Brain microvascular endothelial cell (primary cell): ENCODE measurements at regions not wholly inside any gene's neighbourhood (a gene's known extent, or its start where the extent isn't known, plus 50 kb on each side); places are given as distances from the start of the nearest gene placed in this dataset.

ENCODE experiments used
- DNase-seq: peaks from one replicate; pipeline ENCODE4 v3.0.0-alpha.2; 2020
- H3K27ac ChIP-seq: fragments of 250-450 bp; sonication (Bioruptor Pico); 2 replicates; pipeline ENCODE4 v1.5.1; 2020; ENCODE audit warnings: mild to moderate bottlenecking, moderate library complexity
- H3K27me3 ChIP-seq: fragments of 250-450 bp; sonication (Bioruptor Pico); replicated peaks from 2 replicates; pipeline ENCODE4 v1.5.1; 2020; ENCODE audit warnings: mild to moderate bottlenecking
- H3K36me3 ChIP-seq: fragments of 250-450 bp; sonication (Bioruptor Pico); replicated peaks from 2 replicates; pipeline ENCODE4 v1.5.1; 2020; ENCODE audit warnings: mild to moderate bottlenecking
- H3K4me3 ChIP-seq: 2 replicates; pipeline ENCODE4 v1.5.1; 2011; ENCODE audit warnings: low read depth, mild to moderate bottlenecking, control low read depth, low read length, moderate library complexity
- in situ Hi-C: cut with HindIII; loops from 2 replicates; pipeline ENCODE4 v1.10.0; 2017; ENCODE audit warnings: low sequenced_read_pairs, low pct_ligation_motif_present
- TF ChIP-seq, protein P1 (sequence below): IDR thresholded peaks from 2 replicates; pipeline ENCODE4 v1.5.1; 2011; ENCODE audit warnings: low read depth, mild to moderate bottlenecking, moderate library complexity, low read length, control low read depth, inconsistent platforms; ENCODE audit errors: missing control alignments

GRCh38 chr2:186099826-186100225 is 361.2 kb downstream of the FSIP2 start:
- Histone ChIP-seq H3K27ac (no peak overlapping the region), H3K4me3 (no peak overlapping the region), H3K27me3 (no peaks in the 10 kb centered on the region), H3K36me3 (no peaks in the 10 kb centered on the region)
- in situ Hi-C loops, result no loop called here
- no peak for DNase-seq
- TF ChIP-seq, protein P1, sequence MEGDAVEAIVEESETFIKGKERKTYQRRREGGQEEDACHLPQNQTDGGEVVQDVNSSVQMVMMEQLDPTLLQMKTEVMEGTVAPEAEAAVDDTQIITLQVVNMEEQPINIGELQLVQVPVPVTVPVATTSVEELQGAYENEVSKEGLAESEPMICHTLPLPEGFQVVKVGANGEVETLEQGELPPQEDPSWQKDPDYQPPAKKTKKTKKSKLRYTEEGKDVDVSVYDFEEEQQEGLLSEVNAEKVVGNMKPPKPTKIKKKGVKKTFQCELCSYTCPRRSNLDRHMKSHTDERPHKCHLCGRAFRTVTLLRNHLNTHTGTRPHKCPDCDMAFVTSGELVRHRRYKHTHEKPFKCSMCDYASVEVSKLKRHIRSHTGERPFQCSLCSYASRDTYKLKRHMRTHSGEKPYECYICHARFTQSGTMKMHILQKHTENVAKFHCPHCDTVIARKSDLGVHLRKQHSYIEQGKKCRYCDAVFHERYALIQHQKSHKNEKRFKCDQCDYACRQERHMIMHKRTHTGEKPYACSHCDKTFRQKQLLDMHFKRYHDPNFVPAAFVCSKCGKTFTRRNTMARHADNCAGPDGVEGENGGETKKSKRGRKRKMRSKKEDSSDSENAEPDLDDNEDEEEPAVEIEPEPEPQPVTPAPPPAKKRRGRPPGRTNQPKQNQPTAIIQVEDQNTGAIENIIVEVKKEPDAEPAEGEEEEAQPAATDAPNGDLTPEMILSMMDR, result no peak

DNA sequence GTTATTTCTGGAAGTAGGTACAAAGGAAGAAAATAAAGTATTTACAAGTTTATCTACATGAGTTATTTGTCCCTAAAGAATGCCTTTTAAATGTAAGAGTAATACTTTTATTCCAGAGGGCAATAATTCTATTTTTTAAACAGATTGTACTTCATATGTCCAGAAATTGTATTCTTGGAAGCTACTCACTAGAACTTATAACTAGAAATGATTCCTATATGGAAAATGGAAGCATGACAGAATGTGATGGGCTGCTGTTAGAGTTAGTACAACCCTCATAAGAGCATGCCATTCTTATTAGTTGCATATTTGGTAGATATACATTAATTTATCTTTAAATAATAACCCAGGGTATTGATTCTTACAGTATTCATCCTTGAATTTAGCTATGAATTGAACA is 362.0 kb downstream of the FSIP2 start:
- Histone ChIP-seq H3K4me3 (no peak overlapping the region), H3K27me3 (no peaks in the 10 kb centered on the region), H3K36me3 (no peaks in the 10 kb centered on the region), H3K27ac (no peak overlapping the region)
- no peak for DNase-seq
- TF ChIP-seq, protein P1, result no peak
- in situ Hi-C loops, result no loop called here

GRCh38 chr2:186101616-186102015 is 363.0 kb downstream of the FSIP2 start:
- in situ Hi-C loops, result no loop called here
- Histone ChIP-seq H3K27me3 (no peaks in the 10 kb centered on the region), H3K27ac (no peak overlapping the region), H3K36me3 (no peaks in the 10 kb centered on the region), H3K4me3 (no peak overlapping the region)
- DNase-seq, result no peak
- TF ChIP-seq, protein P1, result no peak

DNA sequence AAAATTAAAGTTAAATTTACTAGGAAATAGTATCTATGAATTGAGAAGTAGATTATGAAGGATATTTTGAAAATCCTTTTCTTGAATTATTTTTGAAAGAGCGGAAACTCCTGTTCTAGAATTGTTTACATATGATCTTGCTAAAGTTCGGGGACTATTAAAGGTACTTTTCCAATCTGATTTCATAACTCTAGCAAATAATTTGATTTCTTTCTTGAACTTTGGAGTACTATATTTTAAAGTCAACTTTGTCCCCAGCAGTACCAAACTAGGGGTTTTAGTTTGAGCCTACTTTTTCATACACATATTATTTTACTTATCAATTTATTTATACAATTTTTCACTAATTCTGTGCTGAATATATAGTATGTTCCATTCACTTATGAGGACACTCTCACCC is 364.7 kb downstream of the FSIP2 start:
- TF ChIP-seq, protein P1, result no peak
- no peak for DNase-seq
- in situ Hi-C loops, result no loop called here
- H3K27me3 ChIP-seq, result no peaks in the 10 kb centered on the region
- no peaks in the 10 kb centered on the region for H3K36me3 ChIP-seq
- H3K27ac ChIP-seq, result no peak overlapping the region
- no peak overlapping the region for H3K4me3 ChIP-seq

DNA sequence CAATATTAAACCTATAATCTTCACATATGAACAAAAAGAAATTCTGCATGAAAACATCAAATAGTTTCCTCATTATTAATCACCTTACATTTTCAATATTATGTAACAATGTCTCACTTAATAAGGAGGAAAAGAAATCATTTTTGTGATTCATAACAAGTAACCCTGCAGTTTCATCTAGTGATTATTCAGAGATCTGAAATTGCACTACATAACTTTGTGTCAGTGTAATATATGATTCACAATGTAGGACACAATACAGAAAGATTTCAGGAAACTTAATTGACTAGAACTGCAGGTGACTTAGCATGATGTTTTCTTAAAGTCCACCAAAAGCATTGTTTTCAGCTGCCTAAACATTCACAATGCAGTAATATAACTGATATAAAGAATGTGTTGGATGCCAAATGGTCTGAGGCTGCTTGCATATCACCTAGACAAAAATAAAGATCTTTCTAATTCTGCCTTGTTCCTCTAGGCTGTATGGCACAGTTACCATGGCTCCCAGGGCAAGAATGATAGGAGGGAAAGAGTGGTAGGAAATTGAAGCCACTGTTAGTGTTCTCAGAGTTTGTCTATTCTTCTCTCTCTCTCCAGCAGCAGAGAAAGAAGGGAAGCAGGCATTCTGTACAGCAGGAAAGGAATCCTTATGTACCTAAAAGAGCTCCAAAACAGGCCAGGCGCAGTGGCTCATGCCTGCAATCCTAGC is 366.6 kb downstream of the FSIP2 start:
- H3K36me3 ChIP-seq, result no peaks in the 10 kb centered on the region
- in situ Hi-C loops, result no loop called here
- H3K27me3 ChIP-seq, result no peaks in the 10 kb centered on the region
- H3K4me3 ChIP-seq, result no peak overlapping the region
- TF ChIP-seq, protein P1, result no peak
- DNase-seq, result no peak
- no peak overlapping the region for H3K27ac ChIP-seq

DNA sequence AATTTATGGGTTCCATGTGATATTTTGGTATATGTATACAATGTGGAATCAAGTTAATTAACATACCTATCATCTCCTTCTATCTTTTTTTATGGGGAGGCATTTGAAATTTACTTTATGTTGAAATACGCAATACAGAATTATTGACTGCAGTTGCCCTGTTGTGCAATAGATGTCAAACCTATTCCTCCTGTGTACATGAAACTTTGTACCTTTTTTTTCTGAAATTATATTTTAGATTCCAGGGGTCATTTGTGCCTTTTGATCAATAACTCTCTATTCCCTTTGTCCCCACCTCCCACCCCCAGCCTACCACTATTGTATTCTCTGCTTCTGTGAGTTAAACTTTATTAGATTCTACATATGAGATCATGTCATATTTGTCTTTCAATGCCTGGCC is 369.9 kb downstream of the FSIP2 start:
- Histone ChIP-seq H3K4me3 (no peak overlapping the region), H3K27me3 (no peaks in the 10 kb centered on the region), H3K27ac (no peak overlapping the region), H3K36me3 (no peaks in the 10 kb centered on the region)
- no peak for DNase-seq
- in situ Hi-C loops, result no loop called here
- TF ChIP-seq, protein P1, result no peak
